ENCODE measurements at regions not wholly inside any gene's neighbourhood (a gene's known extent, or its start where the extent isn't known, plus 50 kb on each side); places are given as distances from the start of the nearest gene placed in this dataset.
"Not testable (repeated sequence)": the region's sequence is repeated elsewhere in the genome, so short reads cannot be mapped to it uniquely, and the experiment has no call there.

GRCh38 chr3:147159141-147159540 lies 247.2 kb downstream of the ZIC4 start:
- H3K79me2 ChIP-seq (ENCODE audit: insufficient read depth, low read length) = no peaks in the 10 kb centered on the region
- peak; percentile 47; the same call in 1 of the 3 replicates for ATAC-seq (ENCODE audit: insufficient read depth, low read depth)
- H3K27ac ChIP-seq (ENCODE audit: low read length) = no peak overlapping the region
- TF ChIP-seq EZH2 (IDR thresholded peaks at IDR 0.05; ENCODE audit: borderline replicate concordance, low read depth, low read length, severe bottlenecking) (no peak), CTCF (IDR thresholded peaks at IDR 0.05; ENCODE audit: borderline replicate concordance, extremely low read depth, low read length, poor library complexity, severe bottlenecking) (no peak)
- no peaks in the 10 kb centered on the region for H4K20me1 ChIP-seq (ENCODE audit: insufficient read depth, low read length)
- H2AFZ ChIP-seq (ENCODE audit: low read depth, low read length) = no peak overlapping the region
- H3K4me3 ChIP-seq (ENCODE audit: low read depth in 1 of 2, low read length in 2 of 2) = no peak overlapping the region
- no peaks in the 10 kb centered on the region for H3K9me3 ChIP-seq (ENCODE audit: insufficient read depth, low read length, severe bottlenecking)
- H3K4me2 ChIP-seq (ENCODE audit: insufficient read depth, low read length) = no peak overlapping the region
- H3K4me1 ChIP-seq (ENCODE audit: insufficient read depth, low read length) = peaks cover 5% of the 10 kb centered on the region; the same call in 1 of the 2 replicates
- H3K36me3 ChIP-seq (ENCODE audit: insufficient read depth, low read length) = no peaks in the 10 kb centered on the region
- DNase-seq = no peak
- no peaks in the 10 kb centered on the region for H3K27me3 ChIP-seq (ENCODE audit: insufficient read depth, low read length, poor library complexity)
- no peak overlapping the region for H3K9ac ChIP-seq (ENCODE audit: low read depth, low read length)

- no peaks in the 10 kb centered on the region for H3K36me3 ChIP-seq (ENCODE audit: insufficient read depth, low read length)
- no peak for DNase-seq
- H3K4me2 ChIP-seq (ENCODE audit: insufficient read depth, low read length) = no peak overlapping the region
- H3K79me2 ChIP-seq (ENCODE audit: insufficient read depth, low read length) = no peaks in the 10 kb centered on the region
- H2AFZ ChIP-seq (ENCODE audit: low read depth, low read length) = no peak overlapping the region
- H3K4me3 ChIP-seq (ENCODE audit: low read depth in 1 of 2, low read length in 2 of 2) = no peak overlapping the region
- ATAC-seq (ENCODE audit: insufficient read depth, low read depth) = no peak
- no peak for TF ChIP-seq EZH2 (IDR thresholded peaks at IDR 0.05; ENCODE audit: borderline replicate concordance, low read depth, low read length, severe bottlenecking)
- no peak overlapping the region for H3K9ac ChIP-seq (ENCODE audit: low read depth, low read length)
- peaks cover 5% of the 10 kb centered on the region; the same call in 1 of the 2 replicates for H3K4me1 ChIP-seq (ENCODE audit: insufficient read depth, low read length)
- no peak overlapping the region for H3K27ac ChIP-seq (ENCODE audit: low read length)
- no peaks in the 10 kb centered on the region for H3K27me3 ChIP-seq (ENCODE audit: insufficient read depth, low read length, poor library complexity)
- H3K9me3 ChIP-seq (ENCODE audit: insufficient read depth, low read length, severe bottlenecking) = no peaks in the 10 kb centered on the region
- no peaks in the 10 kb centered on the region for H4K20me1 ChIP-seq (ENCODE audit: insufficient read depth, low read length)
Measured at GRCh38 chr3:147157631-147158030, 248.7 kb downstream of the ZIC4 start.

- H3K9me3 ChIP-seq (ENCODE audit: insufficient read depth, low read length, severe bottlenecking); H3K4me3 ChIP-seq (ENCODE audit: low read depth in 1 of 2, low read length in 2 of 2); H3K4me1 ChIP-seq (ENCODE audit: insufficient read depth, low read length); H3K27ac ChIP-seq (ENCODE audit: low read length); DNase-seq; H4K20me1 ChIP-seq (ENCODE audit: insufficient read depth, low read length); H3K9ac ChIP-seq (ENCODE audit: low read depth, low read length); H3K27me3 ChIP-seq (ENCODE audit: insufficient read depth, low read length, poor library complexity); H3K36me3 ChIP-seq (ENCODE audit: insufficient read depth, low read length); H3K79me2 ChIP-seq (ENCODE audit: insufficient read depth, low read length); H2AFZ ChIP-seq (ENCODE audit: low read depth, low read length); H3K4me2 ChIP-seq (ENCODE audit: insufficient read depth, low read length): not testable (repeated sequence)
- peak; percentile 29; the same call in 1 of the 3 replicates for ATAC-seq (ENCODE audit: insufficient read depth, low read depth)
Measured at GRCh38 chr3:147154988-147155387, 251.4 kb downstream of the ZIC4 start.

GRCh38 chr3:147153830-147154539 lies 252.4 kb downstream of the ZIC4 start:
- peaks cover 1% of the 10 kb centered on the region; the same call in 1 of the 2 replicates for H3K4me1 ChIP-seq (ENCODE audit: insufficient read depth, low read length)
- no peak for DNase-seq
- H3K4me3 ChIP-seq (ENCODE audit: low read depth in 1 of 2, low read length in 2 of 2) = no peak overlapping the region
- ATAC-seq (ENCODE audit: insufficient read depth, low read depth) = no peak
- H4K20me1 ChIP-seq (ENCODE audit: insufficient read depth, low read length) = no peaks in the 10 kb centered on the region
- no peak overlapping the region for H2AFZ ChIP-seq (ENCODE audit: low read depth, low read length)
- no peak overlapping the region for H3K27ac ChIP-seq (ENCODE audit: low read length)
- TF ChIP-seq CTCF (IDR thresholded peaks at IDR 0.05; ENCODE audit: borderline replicate concordance, extremely low read depth, low read length, poor library complexity, severe bottlenecking) = no peak
- no peak for TF ChIP-seq EZH2 (IDR thresholded peaks at IDR 0.05; ENCODE audit: borderline replicate concordance, low read depth, low read length, severe bottlenecking)
- no peaks in the 10 kb centered on the region for H3K79me2 ChIP-seq (ENCODE audit: insufficient read depth, low read length)
- no peak overlapping the region for H3K4me2 ChIP-seq (ENCODE audit: insufficient read depth, low read length)
- no peak overlapping the region for H3K9ac ChIP-seq (ENCODE audit: low read depth, low read length)
- H3K36me3 ChIP-seq (ENCODE audit: insufficient read depth, low read length) = no peaks in the 10 kb centered on the region
- H3K9me3 ChIP-seq (ENCODE audit: insufficient read depth, low read length, severe bottlenecking) = no peaks in the 10 kb centered on the region
- no peaks in the 10 kb centered on the region for H3K27me3 ChIP-seq (ENCODE audit: insufficient read depth, low read length, poor library complexity)
